ENCODE measurements at regions not wholly inside any gene's neighbourhood (a gene's known extent, or its start where the extent isn't known, plus 50 kb on each side); places are given as distances from the start of the nearest gene placed in this dataset.

GRCh38 chr2:225288986-225289385, 110.5 kb upstream of the NYAP2 start:
- no peak for DNase-seq
- CTCF ChIA-PET = no interaction called here
- H3K4me3 Mint-ChIP-seq = no peak overlapping the region
- no peaks in the 10 kb centered on the region for H3K36me3 Mint-ChIP-seq (ENCODE audit: low read depth)
- no peaks in the 10 kb centered on the region for H3K9me3 Mint-ChIP-seq
- no peaks in the 10 kb centered on the region for H3K4me1 Mint-ChIP-seq (ENCODE audit: low read depth)
- no peak overlapping the region for H3K27ac Mint-ChIP-seq
- TF ChIP-seq CTCF (IDR thresholded peaks at IDR 0.05) = no peak
- intact Hi-C loops (cut with micrococcal nuclease) = no loop called here
- no peak for ATAC-seq
- H3K27me3 Mint-ChIP-seq = no peaks in the 10 kb centered on the region
- POLR2A ChIA-PET = no interaction called here

- ChIA-PET CTCF (interaction anchor here (0.8 to 5.2 kb wide), 15 partner anchors 10 to 382 kb away, joined by 3 to 76 read pairs (median 3); no protein-coding TSS in a partner anchor), POLR2A (interaction anchor here (0.6 to 1.0 kb wide), 2 partner anchors 231 to 322 kb away, joined by 3 read pairs; no protein-coding TSS in a partner anchor)
- peak; percentile 72 for TF ChIP-seq CTCF (IDR thresholded peaks at IDR 0.05)
- H3K4me3 Mint-ChIP-seq = no peak overlapping the region
- H3K9me3 Mint-ChIP-seq = no peaks in the 10 kb centered on the region
- H3K27me3 Mint-ChIP-seq = no peaks in the 10 kb centered on the region
- no peak overlapping the region for H3K27ac Mint-ChIP-seq
- H3K36me3 Mint-ChIP-seq (ENCODE audit: low read depth) = no peaks in the 10 kb centered on the region
- ATAC-seq = peak; percentile 68
- intact Hi-C loops (cut with micrococcal nuclease) = loop anchor here (2.0 kb wide), 1 partner anchor 378 kb away; no protein-coding TSS in a partner anchor
- DNase-seq = peak; percentile 28
- H3K4me1 Mint-ChIP-seq (ENCODE audit: low read depth) = no peaks in the 10 kb centered on the region
Observed at GRCh38 chr2:225282858-225283710, 116.4 kb upstream of the NYAP2 start.

- ChIA-PET CTCF (no interaction called here), POLR2A (no interaction called here)
- no peak overlapping the region for H3K27ac Mint-ChIP-seq
- no peak overlapping the region for H3K4me3 Mint-ChIP-seq
- H3K9me3 Mint-ChIP-seq = peaks cover 13% of the 10 kb centered on the region
- no peak for TF ChIP-seq CTCF (IDR thresholded peaks at IDR 0.05)
- DNase-seq = no peak
- H3K36me3 Mint-ChIP-seq (ENCODE audit: low read depth) = no peaks in the 10 kb centered on the region
- no peak for ATAC-seq
- no peaks in the 10 kb centered on the region for H3K4me1 Mint-ChIP-seq (ENCODE audit: low read depth)
- no peaks in the 10 kb centered on the region for H3K27me3 Mint-ChIP-seq
- intact Hi-C loops (cut with micrococcal nuclease) = no loop called here
Observed at GRCh38 chr2:225276207-225276606, 123.3 kb upstream of the NYAP2 start.

GRCh38 chr2:225275443-225275842, 124.1 kb upstream of the NYAP2 start:
- Mint-ChIP-seq H3K27ac (no peak overlapping the region), H3K4me3 (no peak overlapping the region), H3K36me3 (ENCODE audit: low read depth) (no peaks in the 10 kb centered on the region), H3K27me3 (no peaks in the 10 kb centered on the region), H3K9me3 (peaks cover 13% of the 10 kb centered on the region), H3K4me1 (ENCODE audit: low read depth) (no peaks in the 10 kb centered on the region)
- CTCF ChIA-PET = no interaction called here
- intact Hi-C loops (cut with micrococcal nuclease) = no loop called here
- ATAC-seq (no peak), DNase-seq (no peak)
- POLR2A ChIA-PET = no interaction called here
- no peak for TF ChIP-seq CTCF (IDR thresholded peaks at IDR 0.05)

- no peaks in the 10 kb centered on the region for H3K36me3 Mint-ChIP-seq (ENCODE audit: low read depth)
- H3K27me3 Mint-ChIP-seq = no peaks in the 10 kb centered on the region
- DNase-seq (no peak), ATAC-seq (no peak)
- intact Hi-C loops (cut with micrococcal nuclease) = no loop called here
- ChIA-PET POLR2A (no interaction called here), CTCF (no interaction called here)
- TF ChIP-seq CTCF (IDR thresholded peaks at IDR 0.05) = no peak
- no peak overlapping the region for H3K4me3 Mint-ChIP-seq
- H3K4me1 Mint-ChIP-seq (ENCODE audit: low read depth) = no peaks in the 10 kb centered on the region
- H3K27ac Mint-ChIP-seq = no peak overlapping the region
- peaks cover 13% of the 10 kb centered on the region for H3K9me3 Mint-ChIP-seq
Observed at GRCh38 chr2:225274751-225275150, 124.8 kb upstream of the NYAP2 start.

All from activated CD8-positive, alpha-beta T cell treated with anti-CD3 and anti-CD28 coated beads for 36 hours (primary cell).